HEK293 (cell line): ENCODE measurements at regions not wholly inside any gene's neighbourhood (a gene's known extent, or its start where the extent isn't known, plus 50 kb on each side); places are given as distances from the start of the nearest gene placed in this dataset.

Source experiments
- CTCF ChIA-PET: fragments of 350-600 bp; formaldehyde crosslinking; extraction: SDS; loops from one replicate; lab custom pipeline; 2021; ENCODE audit warnings: antibody characterized with exemption; lab: Yijun Ruan, JAX
- POLR2A ChIA-PET: fragments of 300-600 bp; formaldehyde crosslinking; extraction: SDS; loops from one replicate; lab custom pipeline; 2020; ENCODE audit warnings: antibody characterized with exemption, inconsistent platforms; lab: Yijun Ruan, JAX
- H3K27ac ChIP-seq: fragments of 200-500 bp; sonication (Bioruptor generic); 2 replicates; pipeline ENCODE4 v1.5.1; 2014; ENCODE audit warnings: low read depth, low read length, control low read depth, inconsistent platforms; ENCODE audit errors: extremely low read depth
- H3K36me3 ChIP-seq, 2 experiments: fragments of 200-500 bp in 1 of 2; sonication (Bioruptor generic) in 1 of 2; 1 replicate in 1 of 2; 2 replicates in 1 of 2; pipeline ENCODE4 v1.5.1; 2014 to 2017; ENCODE audit warnings: inconsistent platforms in 2 of 2, low read length in 2 of 2; ENCODE audit not compliant: control insufficient read depth in 2 of 2, insufficient read depth in 1 of 2
- H3K4me1 ChIP-seq: fragments of 200-500 bp; sonication (Bioruptor generic); 2 replicates; pipeline ENCODE4 v1.5.1; 2014; ENCODE audit warnings: mild to moderate bottlenecking, low read length, inconsistent platforms; ENCODE audit not compliant: control insufficient read depth, insufficient read depth
- H3K4me3 ChIP-seq: 2 replicates; pipeline ENCODE4 v1.5.1; 2011; ENCODE audit warnings: low read depth, mild to moderate bottlenecking, control low read depth, low read length, moderate library complexity
- H3K9me3 ChIP-seq: fragments of 200-500 bp; sonication (Bioruptor generic); 2 replicates; pipeline ENCODE4 v1.5.1; 2014; ENCODE audit warnings: low read depth, low read length, inconsistent platforms; ENCODE audit not compliant: control insufficient read depth, insufficient read depth
- EGR2 ChIP-seq: fragments of 450-650 bp; formaldehyde crosslinking; IDR thresholded peaks from 2 replicates; pipeline ENCODE4 v1.5.1; 2016; ENCODE audit warnings: low read depth, missing biosample characterization, missing genetic modification characterization
- KLF10 ChIP-seq: fragments of 450-650 bp; IDR thresholded peaks from 2 replicates; pipeline ENCODE4 v1.5.1; 2018; ENCODE audit warnings: missing biosample characterization, mild to moderate bottlenecking, missing genetic modification characterization
- REPIN1 ChIP-seq: fragments of 450-650 bp; formaldehyde crosslinking; IDR thresholded peaks from 2 replicates; pipeline ENCODE4 v1.5.1; 2017; ENCODE audit warnings: missing biosample characterization, missing genetic modification characterization, low read depth
- SETDB1 ChIP-seq: IDR thresholded peaks from one replicate; pipeline ENCODE4 v1.6.1; 2017; ENCODE audit warnings: mild to moderate bottlenecking, low read length, moderate library complexity, mixed read lengths; ENCODE audit not compliant: insufficient read length
- TRIM28 ChIP-seq: IDR thresholded peaks from 2 replicates; pipeline ENCODE4 v1.6.1; 2011; ENCODE audit warnings: low read length, control low read depth, borderline replicate concordance
- YY2 ChIP-seq: fragments of 450-650 bp; formaldehyde crosslinking; IDR thresholded peaks from 2 replicates; pipeline ENCODE4 v1.5.1; 2016; ENCODE audit warnings: missing biosample characterization, missing genetic modification characterization
- ZNF138 ChIP-seq: fragments of 450-650 bp; formaldehyde crosslinking; IDR thresholded peaks from 2 replicates; pipeline ENCODE4 v1.5.1; 2016; ENCODE audit warnings: missing biosample characterization, missing genetic modification characterization, borderline replicate concordance
- ZNF214 ChIP-seq: fragments of 450-650 bp; formaldehyde crosslinking; IDR thresholded peaks from 2 replicates; pipeline ENCODE4 v1.5.1; 2017; ENCODE audit warnings: missing biosample characterization, mild to moderate bottlenecking, missing genetic modification characterization, borderline replicate concordance
- ZNF394 ChIP-seq: fragments of 450-650 bp; formaldehyde crosslinking; IDR thresholded peaks from 2 replicates; pipeline ENCODE4 v1.5.1; 2016; ENCODE audit warnings: missing biosample characterization, missing genetic modification characterization, mild to moderate bottlenecking, moderate library complexity, borderline replicate concordance
- ZNF501 ChIP-seq: fragments of 450-650 bp; formaldehyde crosslinking; IDR thresholded peaks from 2 replicates; pipeline ENCODE4 v1.5.1; 2016; ENCODE audit warnings: missing biosample characterization, missing genetic modification characterization
- ZNF521 ChIP-seq: fragments of 450-650 bp; formaldehyde crosslinking; IDR thresholded peaks from 2 replicates; pipeline ENCODE4 v1.5.1; 2017; ENCODE audit warnings: missing biosample characterization, mild to moderate bottlenecking, missing genetic modification characterization
- ZNF548 ChIP-seq: fragments of 450-650 bp; formaldehyde crosslinking; IDR thresholded peaks from 2 replicates; pipeline ENCODE4 v1.5.1; 2016; ENCODE audit warnings: missing biosample characterization, missing genetic modification characterization
- ZNF585B ChIP-seq: fragments of 450-650 bp; formaldehyde crosslinking; IDR thresholded peaks from 2 replicates; pipeline ENCODE4 v1.5.1; 2016; ENCODE audit warnings: missing biosample characterization, missing genetic modification characterization
- ZNF610 ChIP-seq: fragments of 450-650 bp; formaldehyde crosslinking; IDR thresholded peaks from 2 replicates; pipeline ENCODE4 v1.5.1; 2016; ENCODE audit warnings: missing biosample characterization, missing genetic modification characterization, borderline replicate concordance
- ZNF629 ChIP-seq: fragments of 450-650 bp; formaldehyde crosslinking; IDR thresholded peaks from 2 replicates; pipeline ENCODE4 v1.5.1; 2017; ENCODE audit warnings: missing biosample characterization, missing genetic modification characterization
- ZNF654 ChIP-seq: fragments of 450-650 bp; formaldehyde crosslinking; IDR thresholded peaks from 2 replicates; pipeline ENCODE4 v1.5.1; 2016; ENCODE audit warnings: low read depth, missing biosample characterization, missing genetic modification characterization
- ZNF677 ChIP-seq: fragments of 450-650 bp; IDR thresholded peaks from 2 replicates; pipeline ENCODE4 v1.5.0; 2018; ENCODE audit warnings: missing biosample characterization, mild to moderate bottlenecking, missing genetic modification characterization, moderate library complexity
- ZNF776 ChIP-seq: fragments of 450-650 bp; formaldehyde crosslinking; IDR thresholded peaks from 2 replicates; pipeline ENCODE4 v1.5.0; 2017; ENCODE audit warnings: missing biosample characterization, missing genetic modification characterization, borderline replicate concordance
- TF ChIP-seq, protein P1 (sequence below): fragments of 450-650 bp; formaldehyde crosslinking; IDR thresholded peaks from 2 replicates; pipeline ENCODE4 v1.5.1; 2017; ENCODE audit warnings: missing biosample characterization, missing genetic modification characterization
- TF ChIP-seq, protein P2 (sequence below): fragments of 450-650 bp; formaldehyde crosslinking; IDR thresholded peaks from 2 replicates; pipeline ENCODE4 v1.5.1; 2016; ENCODE audit warnings: missing biosample characterization, missing genetic modification characterization, low read depth
- TF ChIP-seq, protein P3 (sequence below): fragments of 450-650 bp; formaldehyde crosslinking; IDR thresholded peaks from 2 replicates; pipeline ENCODE4 v1.5.1; 2016; ENCODE audit warnings: missing biosample characterization, missing genetic modification characterization

DNA sequence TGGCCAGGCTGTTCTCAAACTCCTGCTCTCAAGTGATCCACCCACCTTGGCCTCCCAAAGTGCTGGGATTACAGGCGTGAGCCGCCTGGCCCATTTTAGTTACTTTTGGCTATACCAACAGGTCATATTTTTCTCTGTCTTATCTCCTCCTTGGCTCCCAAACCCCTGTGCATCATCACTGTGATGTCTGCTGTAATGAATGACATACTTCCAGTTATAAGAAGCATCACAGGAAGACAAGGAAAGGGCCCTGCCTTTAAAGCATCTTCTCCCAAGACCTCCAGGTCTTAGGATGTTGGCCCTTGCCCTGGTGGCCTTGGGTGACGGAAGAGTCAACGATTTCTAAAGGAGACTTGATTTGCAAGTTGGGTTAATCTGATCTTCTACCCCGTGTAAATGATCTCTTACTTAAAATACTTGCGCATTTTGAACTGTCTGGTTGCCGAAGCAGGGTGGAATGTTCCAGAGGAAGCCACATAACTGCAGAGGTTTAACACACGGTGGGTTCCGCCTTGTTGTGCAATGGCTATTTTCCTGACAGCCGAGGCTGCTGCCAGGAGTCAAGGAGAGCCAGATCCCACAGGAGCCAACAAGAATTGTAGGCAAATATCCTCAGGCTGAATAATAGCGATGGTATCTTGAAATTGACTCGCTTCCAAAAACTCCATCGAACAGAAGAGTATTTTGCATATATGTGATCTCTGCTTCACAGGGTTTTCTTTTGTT is 55.7 kb upstream of the PLXNC1 start:
- ChIA-PET POLR2A (interaction anchor here (0.6 kb wide), 1 partner anchor 345 kb away, joined by 3 read pairs; no protein-coding TSS in a partner anchor), CTCF (interaction anchor here (1.8 to 2.8 kb wide), 2 partner anchors 9 kb away, joined by 7 to 17 read pairs; no protein-coding TSS in a partner anchor)
- TF ChIP-seq ZNF776 (tag by site-specific recombination) (no peak), ZNF214 (tag by site-specific recombination) (no peak), SETDB1 (no peak), ZNF629 (no peak), ZNF521 (tag by site-specific recombination) (no peak), ZNF501 (tag by site-specific recombination) (no peak)
- Histone ChIP-seq H3K4me1 (no peaks in the 10 kb centered on the region), H3K36me3 (no peaks in the 10 kb centered on the region), H3K4me3 (no peak overlapping the region), H3K9me3 (no peaks in the 10 kb centered on the region), H3K27ac (no peak overlapping the region)

DNA sequence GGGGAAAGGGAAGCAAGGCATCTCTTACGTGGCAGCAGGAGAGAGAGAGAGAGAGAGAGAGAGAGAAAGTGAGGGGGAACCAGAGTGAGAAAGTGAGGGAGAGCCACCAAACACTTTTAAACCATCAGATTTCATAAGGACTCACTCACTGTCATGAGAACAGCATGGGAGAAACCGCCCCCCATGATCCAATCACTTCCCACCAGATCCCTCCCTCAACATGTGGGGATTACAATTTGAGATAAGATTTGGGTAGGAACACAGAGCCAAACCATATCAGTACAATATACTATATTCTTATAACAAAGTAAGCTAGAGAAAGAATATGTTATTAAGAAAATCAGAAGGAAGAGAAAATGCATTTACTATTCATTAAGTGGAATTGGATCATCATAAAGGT is 53.7 kb upstream of the PLXNC1 start:
- ChIA-PET CTCF (interaction anchor here (0.5 to 1.8 kb wide), 3 partner anchors 7 to 1011 kb away, joined by 3 to 7 read pairs (median 3); no protein-coding TSS in a partner anchor), POLR2A (no interaction called here)
- Histone ChIP-seq H3K36me3 (no peaks in the 10 kb centered on the region), H3K9me3 (no peaks in the 10 kb centered on the region), H3K4me3 (no peak overlapping the region), H3K4me1 (no peaks in the 10 kb centered on the region), H3K27ac (no peak overlapping the region)
- TF ChIP-seq KLF10 (tag by site-specific recombination): no peak
- TF ChIP-seq ZNF610 (tag by site-specific recombination): no peak
- TF ChIP-seq TRIM28: no peak
- no peak for TF ChIP-seq ZNF585B (tag by site-specific recombination)
- TF ChIP-seq ZNF548 (tag by site-specific recombination): no peak
- no peak for TF ChIP-seq REPIN1 (tag by site-specific recombination)
- TF ChIP-seq, protein P1, sequence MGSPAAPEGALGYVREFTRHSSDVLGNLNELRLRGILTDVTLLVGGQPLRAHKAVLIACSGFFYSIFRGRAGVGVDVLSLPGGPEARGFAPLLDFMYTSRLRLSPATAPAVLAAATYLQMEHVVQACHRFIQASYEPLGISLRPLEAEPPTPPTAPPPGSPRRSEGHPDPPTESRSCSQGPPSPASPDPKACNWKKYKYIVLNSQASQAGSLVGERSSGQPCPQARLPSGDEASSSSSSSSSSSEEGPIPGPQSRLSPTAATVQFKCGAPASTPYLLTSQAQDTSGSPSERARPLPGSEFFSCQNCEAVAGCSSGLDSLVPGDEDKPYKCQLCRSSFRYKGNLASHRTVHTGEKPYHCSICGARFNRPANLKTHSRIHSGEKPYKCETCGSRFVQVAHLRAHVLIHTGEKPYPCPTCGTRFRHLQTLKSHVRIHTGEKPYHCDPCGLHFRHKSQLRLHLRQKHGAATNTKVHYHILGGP (tag by site-specific recombination): no peak
- TF ChIP-seq, protein P2, sequence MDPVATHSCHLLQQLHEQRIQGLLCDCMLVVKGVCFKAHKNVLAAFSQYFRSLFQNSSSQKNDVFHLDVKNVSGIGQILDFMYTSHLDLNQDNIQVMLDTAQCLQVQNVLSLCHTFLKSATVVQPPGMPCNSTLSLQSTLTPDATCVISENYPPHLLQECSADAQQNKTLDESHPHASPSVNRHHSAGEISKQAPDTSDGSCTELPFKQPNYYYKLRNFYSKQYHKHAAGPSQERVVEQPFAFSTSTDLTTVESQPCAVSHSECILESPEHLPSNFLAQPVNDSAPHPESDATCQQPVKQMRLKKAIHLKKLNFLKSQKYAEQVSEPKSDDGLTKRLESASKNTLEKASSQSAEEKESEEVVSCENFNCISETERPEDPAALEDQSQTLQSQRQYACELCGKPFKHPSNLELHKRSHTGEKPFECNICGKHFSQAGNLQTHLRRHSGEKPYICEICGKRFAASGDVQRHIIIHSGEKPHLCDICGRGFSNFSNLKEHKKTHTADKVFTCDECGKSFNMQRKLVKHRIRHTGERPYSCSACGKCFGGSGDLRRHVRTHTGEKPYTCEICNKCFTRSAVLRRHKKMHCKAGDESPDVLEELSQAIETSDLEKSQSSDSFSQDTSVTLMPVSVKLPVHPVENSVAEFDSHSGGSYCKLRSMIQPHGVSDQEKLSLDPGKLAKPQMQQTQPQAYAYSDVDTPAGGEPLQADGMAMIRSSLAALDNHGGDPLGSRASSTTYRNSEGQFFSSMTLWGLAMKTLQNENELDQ: no peak
- TF ChIP-seq ZNF677 (tag by site-specific recombination): no peak
- TF ChIP-seq ZNF654: no peak

DNA sequence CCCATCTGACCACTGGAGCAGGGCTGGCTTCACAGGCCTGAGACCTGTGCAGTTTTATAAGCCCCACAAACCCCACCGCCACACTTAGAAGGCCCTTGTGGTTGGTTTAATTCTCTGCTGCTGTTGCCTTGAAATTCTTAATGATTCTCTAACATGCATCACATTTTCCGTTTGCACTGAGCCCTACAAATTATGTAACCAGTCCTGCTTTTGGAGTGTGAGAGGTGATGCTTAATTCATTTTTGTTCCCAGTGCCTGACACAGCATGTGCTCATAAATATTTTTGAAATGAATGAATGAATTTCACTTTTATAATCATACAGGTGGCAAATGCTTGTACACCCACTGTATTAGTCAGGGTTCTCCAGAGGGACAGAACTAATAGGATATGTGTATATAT is 52.8 kb upstream of the PLXNC1 start:
- Histone ChIP-seq H3K4me1 (no peaks in the 10 kb centered on the region), H3K36me3 (no peaks in the 10 kb centered on the region), H3K4me3 (no peak overlapping the region), H3K9me3 (no peaks in the 10 kb centered on the region), H3K27ac (no peak overlapping the region)
- POLR2A ChIA-PET: no interaction called here
- CTCF ChIA-PET: no interaction called here
- TF ChIP-seq ZNF394 (tag by site-specific recombination) (no peak), ZNF138 (tag by site-specific recombination) (no peak), SETDB1 (no peak), YY2 (tag by site-specific recombination) (no peak), EGR2 (no peak)
- TF ChIP-seq, protein P3, sequence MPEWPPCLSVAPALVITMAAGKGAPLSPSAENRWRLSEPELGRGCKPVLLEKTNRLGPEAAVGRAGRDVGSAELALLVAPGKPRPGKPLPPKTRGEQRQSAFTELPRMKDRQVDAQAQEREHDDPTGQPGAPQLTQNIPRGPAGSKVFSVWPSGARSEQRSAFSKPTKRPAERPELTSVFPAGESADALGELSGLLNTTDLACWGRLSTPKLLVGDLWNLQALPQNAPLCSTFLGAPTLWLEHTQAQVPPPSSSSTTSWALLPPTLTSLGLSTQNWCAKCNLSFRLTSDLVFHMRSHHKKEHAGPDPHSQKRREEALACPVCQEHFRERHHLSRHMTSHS (tag by site-specific recombination): no peak
